Neural cell (in vitro differentiated cells): ENCODE measurements at regions not wholly inside any gene's neighbourhood (a gene's known extent, or its start where the extent isn't known, plus 50 kb on each side); places are given as distances from the start of the nearest gene placed in this dataset.

Source experiments
- CTCF ChIP-seq: fragments of 450-650 bp; IDR thresholded peaks from 2 replicates; pipeline ENCODE4 v1.5.1; 2014; ENCODE audit warnings: antibody characterized with exemption, mild to moderate bottlenecking, moderate library complexity; ENCODE audit not compliant: poor library complexity, severe bottlenecking
- EP300 ChIP-seq: fragments of 450-650 bp; conservative IDR thresholded peaks from 2 replicates; pipeline ENCODE4 v1.6.1; 2014; ENCODE audit warnings: antibody characterized with exemption, mild to moderate bottlenecking, moderate library complexity; ENCODE audit not compliant: poor library complexity, severe bottlenecking
- EZH2 ChIP-seq: fragments of 200-600, 300-800 bp; shearing (Covaris generic), sonication (generic); IDR thresholded peaks from 2 replicates; pipeline ENCODE4 v1.6.1; 2014; ENCODE audit warnings: antibody characterized with exemption, low read length, borderline replicate concordance, mild to moderate bottlenecking; ENCODE audit not compliant: insufficient read depth, poor library complexity, severe bottlenecking
- POLR2AphosphoS5 ChIP-seq: IDR thresholded peaks from 2 replicates; pipeline ENCODE4 v1.6.1; 2012
- RAD21 ChIP-seq: fragments of 450-650 bp; conservative IDR thresholded peaks from 2 replicates; pipeline ENCODE4 v1.6.1; 2014; ENCODE audit warnings: antibody characterized with exemption, mild to moderate bottlenecking, moderate library complexity
- REST ChIP-seq: IDR thresholded peaks from 2 replicates; pipeline ENCODE4 v1.6.1; 2012; ENCODE audit warnings: borderline replicate concordance
- TAF1 ChIP-seq: IDR thresholded peaks from 2 replicates; pipeline ENCODE4 v1.6.1; 2012; ENCODE audit warnings: low read depth

- no peak for TF ChIP-seq CTCF
- no peak for TF ChIP-seq POLR2AphosphoS5
- TF ChIP-seq EZH2 = no peak
- no peak for TF ChIP-seq REST
- TF ChIP-seq EP300 = no peak
- no peak for TF ChIP-seq RAD21
- TF ChIP-seq TAF1 = no peak
Measured at GRCh38 chr16:49020436-49020835, 261.2 kb downstream of the CBLN1 start.
